NCI-H524 treated with DMSO at 0.1 percent for 48 hours (cell line): ENCODE measurements at regions not wholly inside any gene's neighbourhood (a gene's known extent, or its start where the extent isn't known, plus 50 kb on each side); places are given as distances from the start of the nearest gene placed in this dataset.

ENCODE experiments used
- DNase-seq: peaks from one replicate; lab custom pipeline; 2025; lab: John Stamatoyannopoulos, UW

DNA sequence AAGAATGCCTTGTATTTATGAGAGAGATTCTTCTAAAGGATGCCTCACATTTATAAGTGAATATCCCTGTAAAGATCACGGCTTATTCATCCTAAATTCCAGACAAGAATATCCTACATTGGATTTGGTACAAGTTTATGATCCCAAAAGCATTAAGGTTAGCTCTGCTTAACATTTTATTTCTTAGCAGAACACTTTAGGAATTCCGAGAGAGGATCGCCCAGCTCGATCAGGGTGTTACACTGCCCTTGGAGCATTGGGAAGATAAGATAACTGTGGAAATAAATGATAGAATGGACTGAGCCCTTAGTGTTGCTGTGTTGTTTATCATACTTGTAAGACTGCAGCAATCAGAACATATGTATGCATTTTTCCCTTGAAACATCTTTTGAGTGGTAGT is 223.0 kb upstream of the CDIN1 start:
- DNase-seq: no peak

DNA sequence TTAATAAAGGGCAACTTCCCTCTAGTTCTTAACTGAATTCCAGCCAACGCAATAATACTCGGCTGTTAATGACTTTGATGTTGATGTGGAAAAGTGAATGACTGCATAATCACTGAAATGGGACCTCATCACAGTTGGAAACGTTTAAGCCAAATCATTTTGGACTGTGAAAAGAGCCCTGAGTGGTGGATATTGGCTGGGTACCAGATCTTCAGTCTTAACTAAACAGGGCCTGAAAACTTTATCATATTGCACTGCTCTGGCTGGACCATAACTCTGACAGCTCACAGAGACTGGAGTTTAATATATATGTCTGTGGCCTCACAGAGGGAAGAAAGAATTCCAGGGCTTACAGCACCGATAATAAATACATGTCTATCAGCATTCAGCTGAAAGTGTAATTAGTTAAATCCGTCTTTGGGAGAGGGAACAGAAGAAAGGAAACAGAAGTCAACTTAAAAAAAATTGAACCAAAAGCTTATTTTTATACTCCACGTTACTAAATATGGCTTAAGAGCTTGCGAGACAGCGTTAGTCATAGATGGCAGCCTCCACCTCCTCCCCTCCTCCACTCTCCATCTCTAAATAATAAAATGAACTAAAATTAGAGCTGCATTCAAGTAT is 222.3 kb upstream of the CDIN1 start:
- no peak for DNase-seq

DNA sequence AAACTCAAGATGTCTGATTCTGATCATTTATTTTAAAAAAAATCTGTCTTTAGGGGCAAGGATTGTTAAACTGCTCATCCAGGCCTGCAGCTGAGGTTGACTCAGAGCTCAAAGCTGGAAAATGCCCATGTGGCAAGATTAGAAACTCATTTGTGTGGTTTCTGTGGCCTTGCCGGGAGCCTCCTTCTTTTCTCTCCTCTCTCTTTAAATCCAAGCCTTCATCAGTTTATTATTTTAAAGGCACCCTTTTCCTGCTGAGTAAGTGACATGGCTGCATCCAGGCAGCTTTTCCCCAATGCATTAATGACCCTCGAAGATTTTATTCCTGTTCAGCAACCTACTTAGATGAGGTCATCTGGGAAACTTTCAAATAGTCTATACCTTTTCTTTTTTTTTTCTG is 221.3 kb upstream of the CDIN1 start:
- no peak for DNase-seq

DNA sequence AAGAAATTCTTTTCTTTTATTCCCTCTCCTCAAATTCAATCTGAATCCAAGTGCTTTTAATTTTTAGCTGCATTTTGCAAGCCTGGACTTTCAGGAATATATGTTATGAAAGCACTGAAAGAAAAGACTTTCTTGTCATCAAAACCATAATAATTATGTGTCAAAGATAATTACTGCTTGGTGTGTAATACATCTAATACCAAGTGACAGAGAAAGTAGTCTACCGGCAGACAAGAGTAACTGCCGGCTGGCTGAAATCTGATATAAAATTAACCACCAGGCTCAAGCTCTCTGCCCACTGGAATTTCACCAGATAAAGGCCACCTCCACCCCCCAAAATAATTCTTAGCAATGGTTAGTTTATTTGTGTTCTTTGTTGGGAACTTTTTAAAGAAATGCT is 220.9 kb upstream of the CDIN1 start:
- DNase-seq: no peak

DNA sequence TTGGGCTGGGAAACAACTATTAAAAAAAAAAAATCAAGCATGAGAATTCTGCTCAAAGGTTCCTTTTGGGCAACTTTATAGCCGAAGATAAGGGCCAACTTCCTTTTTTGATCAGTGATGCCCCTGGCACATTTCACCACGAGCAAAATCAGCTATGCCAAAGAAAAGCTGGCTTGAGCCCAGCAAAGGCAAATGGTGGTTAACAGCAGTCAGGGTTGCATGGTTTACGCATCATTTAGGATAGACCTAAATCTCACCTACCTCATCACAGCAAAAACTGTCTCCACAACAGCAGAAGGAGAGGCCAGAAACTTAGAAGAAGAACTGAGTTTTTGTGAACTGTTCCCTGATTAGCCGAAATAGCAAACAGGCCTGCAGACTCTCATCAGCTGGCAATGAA is 220.1 kb upstream of the CDIN1 start:
- no peak for DNase-seq

DNA sequence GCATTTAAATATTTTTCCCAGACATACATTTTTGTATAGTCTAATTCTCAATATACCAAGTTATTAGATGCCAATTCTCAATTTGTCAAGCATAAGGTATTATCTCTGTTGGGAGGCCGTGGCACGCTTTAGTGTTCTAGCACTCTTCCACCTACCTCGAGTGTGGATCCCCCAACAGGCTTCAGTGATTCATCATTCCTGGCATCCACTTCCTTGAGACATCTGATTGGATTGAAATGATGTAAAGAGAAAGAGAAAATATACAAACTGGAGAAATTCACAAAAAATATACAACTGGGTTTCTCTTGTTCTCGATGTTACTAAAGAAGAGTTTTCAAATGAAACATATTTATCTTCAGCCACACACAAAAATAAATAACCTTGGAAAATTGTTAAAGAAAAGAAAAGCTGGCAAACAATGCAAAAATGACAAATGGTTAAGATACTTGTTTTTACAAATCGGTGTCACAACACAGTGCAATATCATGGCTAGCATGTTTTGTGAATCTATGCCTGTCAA is 218.0 kb upstream of the CDIN1 start:
- DNase-seq: no peak

DNA sequence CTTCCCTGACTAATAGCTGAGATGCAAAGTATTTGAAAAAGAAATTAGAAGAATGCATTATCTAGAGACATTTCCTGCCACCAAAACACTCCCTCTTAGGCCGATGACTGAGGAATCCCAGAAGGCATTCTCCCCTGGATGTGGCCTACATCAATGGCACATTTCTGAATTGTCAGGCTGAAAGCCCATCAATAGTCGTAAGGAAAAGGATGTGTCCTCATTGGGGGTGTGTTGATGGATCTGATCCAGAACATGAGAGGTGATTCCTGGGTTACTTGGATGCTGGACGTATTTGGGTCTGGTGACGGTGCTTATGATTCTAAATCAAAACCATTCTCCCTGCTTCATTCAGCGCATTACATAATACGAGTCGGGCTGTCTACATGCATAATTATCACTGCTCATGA is 216.9 kb upstream of the CDIN1 start:
- no peak for DNase-seq

DNA sequence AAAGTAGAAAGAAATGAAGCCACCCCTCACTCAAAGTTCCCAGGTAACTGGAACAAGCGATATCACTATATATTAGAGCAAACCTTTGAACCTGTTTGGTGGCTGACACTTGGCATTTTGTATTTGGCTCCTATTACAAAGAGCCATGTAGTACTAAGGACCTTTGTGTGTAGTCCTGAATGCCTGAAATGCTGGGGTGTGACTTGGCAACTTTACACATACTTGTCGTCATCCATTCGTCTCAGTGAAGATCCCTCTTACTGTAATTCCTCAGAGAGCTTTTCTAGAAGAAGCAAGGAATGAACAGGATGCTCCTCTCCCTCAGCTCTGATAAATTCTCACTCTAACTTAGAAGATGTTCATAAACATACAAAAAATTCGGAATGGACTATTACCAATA is 216.1 kb upstream of the CDIN1 start:
- no peak for DNase-seq

GRCh38 chr15:36364377-36364776 is 215.0 kb upstream of the CDIN1 start:
- DNase-seq: no peak

DNA sequence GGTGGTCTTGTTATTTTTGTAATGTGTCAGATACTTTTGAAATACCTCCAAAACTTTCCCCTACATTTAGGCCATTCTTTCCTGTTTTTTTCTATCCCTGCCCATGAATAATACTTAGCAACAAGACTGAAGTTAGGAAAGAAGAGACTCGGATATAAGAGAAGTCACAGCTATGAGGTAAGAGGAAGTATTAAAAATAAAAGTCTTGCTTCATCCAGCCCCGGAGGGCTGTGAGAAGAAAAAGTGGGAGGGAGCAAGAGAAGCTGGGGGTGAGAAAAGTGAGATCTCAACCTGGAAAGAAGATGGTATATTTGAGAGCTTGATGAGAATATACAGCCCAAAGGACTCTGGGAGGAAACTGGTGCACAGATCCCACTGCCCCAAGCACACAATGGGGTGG is 213.5 kb upstream of the CDIN1 start:
- DNase-seq: no peak

DNA sequence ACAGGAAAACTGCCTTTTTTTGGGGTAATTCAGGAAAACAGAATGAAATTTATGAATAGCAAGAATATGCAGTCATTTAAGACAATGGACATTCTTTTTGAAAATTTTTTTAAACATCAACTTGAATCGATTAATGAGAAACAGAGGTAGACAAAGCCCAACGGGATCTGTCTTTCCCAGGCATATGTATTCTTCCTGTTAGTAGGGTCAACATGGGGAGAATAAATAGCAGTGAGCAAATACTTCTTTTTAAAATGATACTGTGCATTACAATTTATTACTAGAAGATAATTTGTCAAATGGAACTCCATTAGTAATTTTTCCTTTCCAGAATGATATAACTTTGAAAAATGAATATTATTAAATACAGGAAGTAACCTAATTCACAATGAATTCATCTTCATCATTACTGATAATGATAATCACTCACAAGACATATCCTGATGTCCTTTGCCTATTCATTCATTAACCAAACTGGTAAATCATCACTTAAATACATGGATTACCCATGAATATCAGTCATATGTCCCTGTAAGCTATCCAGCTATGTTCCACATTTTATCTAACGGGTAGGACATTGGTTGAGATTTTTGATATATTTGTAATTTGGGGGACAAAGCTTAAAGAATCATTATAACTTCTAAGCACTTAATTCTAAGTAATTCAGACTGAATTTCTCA is 209.2 kb upstream of the CDIN1 start:
- DNase-seq: no peak

DNA sequence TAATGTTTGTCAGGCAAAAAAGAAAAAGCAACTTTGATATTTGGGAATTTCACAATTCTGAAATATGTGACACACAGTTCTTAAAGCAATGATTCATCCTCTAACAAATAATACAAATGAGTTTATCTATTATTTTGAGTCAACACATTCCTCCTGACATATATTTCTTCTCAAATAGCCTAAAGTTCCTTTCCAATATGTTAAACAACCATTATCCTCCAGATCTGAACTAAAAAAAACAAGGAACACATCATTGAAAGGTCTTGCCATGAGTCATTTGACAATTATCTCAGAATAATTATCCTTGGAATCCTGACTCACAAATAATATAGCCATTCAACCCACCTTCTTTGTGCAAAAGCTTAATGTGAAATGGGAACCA is 208.7 kb upstream of the CDIN1 start:
- DNase-seq: no peak

DNA sequence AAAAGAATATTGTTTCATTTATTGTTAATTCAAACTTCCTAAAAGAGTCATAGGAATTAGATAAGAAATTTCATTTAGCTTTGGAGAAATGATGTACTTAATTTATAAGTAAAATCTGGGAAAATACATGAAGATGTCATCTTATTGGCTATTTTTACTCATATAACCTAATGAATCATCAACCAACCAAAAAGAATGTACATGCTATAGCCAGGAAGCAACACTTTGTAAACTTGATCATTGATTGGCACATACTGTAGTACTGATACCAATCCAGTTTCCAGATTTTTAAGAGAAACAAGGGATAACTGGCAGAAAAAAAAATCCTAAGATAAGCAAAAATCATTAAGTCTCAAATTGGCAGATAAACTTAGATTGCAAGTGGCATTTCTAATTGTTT is 207.9 kb upstream of the CDIN1 start:
- DNase-seq: no peak

DNA sequence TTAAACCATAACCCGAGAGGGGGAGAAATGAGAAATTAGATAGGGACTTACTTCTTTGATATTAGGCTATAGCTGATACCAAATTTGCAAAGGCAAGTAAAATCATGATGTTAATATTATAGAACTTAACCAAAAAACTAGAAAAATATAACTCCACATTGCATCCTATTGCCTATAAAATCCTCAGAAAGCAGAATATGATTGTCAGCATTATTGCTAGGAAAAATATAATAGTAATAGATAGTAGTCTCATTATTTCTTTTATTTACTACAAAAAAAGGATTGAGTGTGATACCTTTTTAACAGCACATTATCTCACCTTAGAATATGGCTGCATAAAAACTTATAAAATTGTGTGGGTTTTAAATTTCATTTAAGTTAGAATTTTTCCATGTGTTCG is 206.5 kb upstream of the CDIN1 start:
- DNase-seq: no peak

DNA sequence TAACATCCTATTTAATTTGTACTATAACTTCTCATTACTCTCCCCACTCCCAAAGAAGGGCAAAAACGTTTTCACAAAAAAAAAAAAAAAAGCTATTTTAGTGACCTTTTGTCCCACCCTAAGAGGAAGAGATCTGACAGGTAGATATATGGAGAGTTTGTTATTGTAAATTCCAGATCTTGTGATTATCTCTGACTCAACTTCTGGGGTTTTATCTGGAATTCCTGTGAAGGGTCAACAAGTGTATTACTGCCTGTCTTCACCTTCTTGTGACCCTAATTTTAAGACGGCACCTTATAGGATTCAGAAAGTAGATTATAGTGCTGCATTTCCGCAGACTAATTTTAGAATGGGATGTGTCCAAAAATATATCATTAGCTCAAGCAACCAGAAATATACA is 205.9 kb upstream of the CDIN1 start:
- DNase-seq: no peak

- no peak for DNase-seq
These were observed 190.3 kb upstream of the CDIN1 start for GRCh38 chr15:36389107-36389506.

- DNase-seq: no peak
These were observed 188.9 kb upstream of the CDIN1 start for GRCh38 chr15:36390491-36390890.

DNA sequence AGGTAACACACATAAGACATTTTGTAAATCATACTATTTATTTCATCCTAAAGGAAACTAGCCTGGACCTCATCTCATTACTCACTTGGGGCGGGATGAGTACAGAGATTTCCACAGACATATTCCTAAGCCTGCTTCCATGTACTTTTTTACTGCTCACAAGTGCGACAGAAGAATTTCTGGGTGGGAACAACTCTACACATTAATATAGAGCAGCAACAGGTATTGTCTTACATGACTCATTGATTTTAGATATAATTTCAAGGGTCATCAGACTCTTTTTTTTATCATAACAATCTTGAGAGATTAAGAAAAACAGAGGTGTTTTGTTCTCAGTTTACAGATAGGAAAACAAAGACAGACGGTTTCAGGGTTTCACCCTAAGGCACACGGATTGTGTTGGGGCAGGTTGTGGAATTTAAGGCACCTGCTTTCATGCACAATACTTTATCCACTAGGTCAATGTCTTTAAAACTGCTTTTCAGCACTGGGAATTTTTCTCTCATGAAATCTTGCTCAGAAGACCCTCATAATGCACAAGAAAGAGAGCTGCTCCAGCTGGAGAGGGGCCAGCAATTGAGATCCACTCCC is 186.7 kb upstream of the CDIN1 start:
- DNase-seq: no peak

DNA sequence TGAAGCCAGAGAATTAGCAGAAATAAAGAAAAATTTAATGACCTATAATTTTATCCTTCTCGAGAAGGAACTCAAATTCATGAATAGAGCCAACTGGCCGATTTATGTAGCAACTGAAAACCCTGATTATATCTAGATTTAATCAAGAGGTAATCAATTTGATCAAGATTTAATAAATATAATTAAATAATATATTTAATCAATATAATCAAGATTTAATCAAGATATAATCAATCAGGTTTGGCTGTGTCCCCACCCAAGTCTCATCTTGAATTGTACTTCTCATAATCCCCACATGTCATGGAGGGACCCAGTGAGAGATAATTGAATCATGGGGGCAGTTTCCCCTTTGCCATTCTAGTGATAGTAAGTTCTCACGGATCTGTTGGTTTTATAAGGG is 181.2 kb upstream of the CDIN1 start:
- no peak for DNase-seq

DNA sequence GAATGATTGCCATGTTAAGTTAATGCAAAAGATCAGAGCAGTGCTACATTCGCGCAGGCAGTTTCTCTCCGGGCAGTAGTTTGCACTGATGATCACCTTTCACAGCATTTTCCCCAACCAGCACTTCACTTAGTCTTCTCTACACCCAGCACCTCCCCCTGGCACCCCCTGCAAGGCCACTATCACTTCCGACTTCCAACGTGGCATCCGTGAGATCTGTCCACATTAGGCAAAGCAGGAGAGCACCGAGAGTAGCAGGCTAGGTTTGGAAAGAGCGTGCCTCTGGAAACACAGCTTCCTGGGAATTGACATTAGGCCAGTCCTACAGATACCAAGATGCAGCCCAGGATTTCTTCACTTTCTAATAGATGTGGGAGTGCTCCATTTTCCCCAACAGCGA is 180.2 kb upstream of the CDIN1 start:
- DNase-seq: no peak

- DNase-seq: no peak
These were observed 178.4 kb upstream of the CDIN1 start for GRCh38 chr15:36400936-36401585.

GRCh38 chr15:36401586-36401966 is 177.8 kb upstream of the CDIN1 start:
- no peak for DNase-seq

- DNase-seq: no peak
These were observed 176.1 kb upstream of the CDIN1 start for GRCh38 chr15:36403351-36403750.
